Activated CD4-positive, alpha-beta T cell treated with anti-CD3 and anti-CD28 coated beads, Interleukin-2, amount 50 U/mL, for 16 hours (primary cell): ENCODE measurements at regions not wholly inside any gene's neighbourhood (a gene's known extent, or its start where the extent isn't known, plus 50 kb on each side); places are given as distances from the start of the nearest gene placed in this dataset.
A peak's percentile ranks its signal among the peaks of the same experiment; 100 is the strongest.

ENCODE experiments used
- DNase-seq: peaks from one replicate; pipeline ENCODE4 v3.0.0-alpha.2; 2020

GRCh38 chr20:54272901-54273488, 65.1 kb downstream of the PFDN4 start:
- DNase-seq: no peak

- DNase-seq: no peak
Observed at GRCh38 chr20:54275359-54276111, 67.6 kb downstream of the PFDN4 start.

GRCh38 chr20:54276577-54277169, 68.8 kb downstream of the PFDN4 start:
- no peak for DNase-seq

- DNase-seq: no peak
Observed at GRCh38 chr20:54278262-54278661, 70.4 kb downstream of the PFDN4 start.

GRCh38 chr20:54282625-54283024, 74.7 kb downstream of the PFDN4 start:
- no peak for DNase-seq

- DNase-seq: no peak
Observed at GRCh38 chr20:54283253-54283652, 75.4 kb downstream of the PFDN4 start.

- DNase-seq: peak; percentile 73
Observed at GRCh38 chr20:54284928-54285704, 77.2 kb downstream of the PFDN4 start.

GRCh38 chr20:54290636-54291035, 82.7 kb downstream of the PFDN4 start:
- DNase-seq: no peak

- no peak for DNase-seq
Observed at GRCh38 chr20:54291339-54292010, 83.6 kb downstream of the PFDN4 start.

- no peak for DNase-seq
Observed at GRCh38 chr20:54292185-54292584, 84.3 kb downstream of the PFDN4 start.

- DNase-seq: no peak
Observed at GRCh38 chr20:54293526-54293925, 85.6 kb downstream of the PFDN4 start.

- DNase-seq: no peak
Observed at GRCh38 chr20:54294094-54294493, 86.2 kb downstream of the PFDN4 start.

GRCh38 chr20:54295686-54296085, 87.8 kb downstream of the PFDN4 start:
- no peak for DNase-seq

GRCh38 chr20:54305421-54305820, 97.5 kb downstream of the PFDN4 start:
- no peak for DNase-seq

- no peak for DNase-seq
Observed at GRCh38 chr20:54306985-54307710, 99.3 kb downstream of the PFDN4 start.

GRCh38 chr20:54308804-54309203, 100.9 kb downstream of the PFDN4 start:
- no peak for DNase-seq

- DNase-seq: no peak
Observed at GRCh38 chr20:54318892-54319291, 111.0 kb downstream of the PFDN4 start.

- DNase-seq: peak; percentile 28
Observed at GRCh38 chr20:54320148-54320607, 112.3 kb downstream of the PFDN4 start.

GRCh38 chr20:54321352-54322087, 113.6 kb downstream of the PFDN4 start:
- no peak for DNase-seq

- DNase-seq: no peak
Observed at GRCh38 chr20:54323227-54323734, 115.4 kb downstream of the PFDN4 start.

- DNase-seq: no peak
Observed at GRCh38 chr20:54324041-54324440, 116.2 kb downstream of the PFDN4 start.
